SK-N-SH (cell line): ENCODE measurements at regions not wholly inside any gene's neighbourhood (a gene's known extent, or its start where the extent isn't known, plus 50 kb on each side); places are given as distances from the start of the nearest gene placed in this dataset.

Experiments
- CTCF ChIA-PET: fragments of 300-600, 350-600 bp; formaldehyde crosslinking; extraction: SDS; loops from one replicate; lab custom pipeline; 2021; lab: Yijun Ruan, JAX
- POLR2A ChIA-PET: fragments of 350-600 bp; sonication (Branson Sonifier 250); formaldehyde crosslinking; extraction: SDS; loops from one replicate; lab custom pipeline; 2020; ENCODE audit warnings: antibody characterized with exemption, inconsistent platforms; lab: Yijun Ruan, JAX
- DNase-seq: peaks from one replicate; pipeline ENCODE4 v3.0.0; 2012
- H2AFZ ChIP-seq: fragments of 200-600 bp; sonication (generic); 2 replicates; pipeline ENCODE4 v1.8.1; 2016; ENCODE audit warnings: antibody characterized with exemption, mild to moderate bottlenecking, low read depth
- H3F3A ChIP-seq: fragments of 200-600 bp; sonication (generic); replicated peaks from 2 replicates; pipeline ENCODE3; 2016; ENCODE audit warnings: antibody characterized with exemption, mild to moderate bottlenecking; ENCODE audit not compliant: insufficient read depth
- H3K27ac ChIP-seq, 2 experiments: fragments of 200-500 bp in 1 of 2; fragments of 200-600 bp in 1 of 2; sonication (Bioruptor generic) in 1 of 2; sonication (generic), shearing (Covaris generic) in 1 of 2; 2 replicates each; pipeline versions ENCODE4 v1.5.1 to v1.6.1; 2014 to 2016; ENCODE audit warnings: low read depth in 2 of 2, inconsistent platforms in 1 of 2, low read length in 1 of 2, mild to moderate bottlenecking in 1 of 2, mixed read lengths in 1 of 2
- H3K27me3 ChIP-seq: fragments of 200-600 bp; sonication (generic), shearing (Covaris generic); 2 replicates; pipeline ENCODE4 v1.6.1; 2016; ENCODE audit warnings: mixed run types; ENCODE audit not compliant: insufficient read depth
- H3K36me3 ChIP-seq, 2 experiments: fragments of 200-500 bp in 1 of 2; fragments of 200-600 bp in 1 of 2; sonication (Bioruptor generic) in 1 of 2; sonication (generic) in 1 of 2; replicated peaks in 1 of 2; 2 replicates each; pipeline versions ENCODE3 to v1.5.1; 2014 to 2016; ENCODE audit warnings: low read length in 1 of 2, mild to moderate bottlenecking in 1 of 2; ENCODE audit not compliant: insufficient read depth in 2 of 2, control insufficient read depth in 1 of 2
- H3K4me1 ChIP-seq, 2 experiments: fragments of 200-500 bp in 1 of 2; fragments of 200-600 bp in 1 of 2; sonication (Bioruptor generic) in 1 of 2; sonication (generic), shearing (Covaris generic) in 1 of 2; 2 replicates each; pipeline versions ENCODE4 v1.5.1 to v1.6.1; 2014 to 2016; ENCODE audit warnings: low read depth in 1 of 2, low read length in 1 of 2, mixed run types in 1 of 2; ENCODE audit not compliant: insufficient read depth in 2 of 2, control insufficient read depth in 1 of 2
- H3K4me2 ChIP-seq: fragments of 200-600 bp; sonication (generic), shearing (Covaris generic); 2 replicates; pipeline ENCODE4 v1.6.1; 2017; ENCODE audit warnings: mixed run types
- H3K4me3 ChIP-seq, 2 experiments: fragments of 200-500 bp in 1 of 2; fragments of 200-600 bp in 1 of 2; sonication (Bioruptor generic) in 1 of 2; sonication (generic), shearing (Covaris generic) in 1 of 2; 2 replicates each; pipeline versions ENCODE4 v1.5.1 to v1.8.1; 2014 to 2016; ENCODE audit warnings: low read depth in 2 of 2, inconsistent platforms in 1 of 2, low read length in 1 of 2, mild to moderate bottlenecking in 1 of 2, mixed read lengths in 1 of 2, moderate library complexity in 1 of 2
- H3K79me2 ChIP-seq: fragments of 200-600 bp; sonication (generic); 2 replicates; pipeline ENCODE4 v1.8.1; 2017; ENCODE audit warnings: mild to moderate bottlenecking; ENCODE audit not compliant: insufficient read depth
- H3K9ac ChIP-seq: fragments of 200-600 bp; sonication (generic); 2 replicates; pipeline ENCODE4 v1.6.1; 2017; ENCODE audit warnings: mixed run types
- H3K9me2 ChIP-seq: fragments of 200-600 bp; sonication (generic); 2 replicates; pipeline ENCODE4 v1.6.1; 2017; ENCODE audit warnings: mixed run types
- H3K9me3 ChIP-seq: fragments of 200-600 bp; sonication (generic); 2 replicates; pipeline ENCODE4 v1.6.1; 2017; ENCODE audit warnings: mixed run types, mild to moderate bottlenecking, moderate library complexity
- H4K20me1 ChIP-seq: fragments of 200-600 bp; sonication (generic); 2 replicates; pipeline ENCODE4 v1.6.1; 2017; ENCODE audit warnings: mild to moderate bottlenecking, mixed run types; ENCODE audit not compliant: insufficient read depth
- CHD2 ChIP-seq: fragments of 150-350 bp; IDR thresholded peaks from 2 replicates; pipeline ENCODE4 v1.6.1; 2018; ENCODE audit warnings: low read length; ENCODE audit not compliant: partially characterized antibody
- EP300 ChIP-seq, 2 experiments: IDR thresholded peaks; 2 replicates each; pipeline versions ENCODE4 v1.4.0 to v1.6.1; 2012; ENCODE audit warnings: borderline replicate concordance in 1 of 2, low read depth in 1 of 2, low read length in 1 of 2
- FOXJ3 ChIP-seq: sonication (generic); formaldehyde crosslinking; IDR thresholded peaks from 2 replicates; pipeline ENCODE4 v1.5.1; 2020; ENCODE audit warnings: mild to moderate bottlenecking, missing genetic modification reagents
- FOXM1 ChIP-seq: IDR thresholded peaks from 2 replicates; pipeline ENCODE4 v1.4.0; 2012; ENCODE audit warnings: low read depth, mild to moderate bottlenecking
- GABPA ChIP-seq: IDR thresholded peaks from 2 replicates; pipeline ENCODE4 v1.4.0; 2012; ENCODE audit warnings: low read depth, mild to moderate bottlenecking
- GATA2 ChIP-seq: sonication (generic); formaldehyde crosslinking; IDR thresholded peaks from 2 replicates; pipeline ENCODE4 v1.5.0; 2020; ENCODE audit warnings: mild to moderate bottlenecking, missing genetic modification reagents
- IRF3 ChIP-seq: fragments of 150-350 bp; IDR thresholded peaks from 2 replicates; pipeline ENCODE4 v1.6.1; 2016; ENCODE audit warnings: mild to moderate bottlenecking, low read depth, low read length
- MEF2A ChIP-seq: IDR thresholded peaks from 2 replicates; pipeline ENCODE4 v1.4.0; 2012; ENCODE audit warnings: low read depth, borderline replicate concordance
- MXI1 ChIP-seq: IDR thresholded peaks from 2 replicates; pipeline ENCODE4 v1.6.1; 2012; ENCODE audit warnings: mild to moderate bottlenecking, low read depth, low read length, improper control_type of control experiment
- NRF1 ChIP-seq: IDR thresholded peaks from 2 replicates; pipeline ENCODE4 v1.6.1; 2012; ENCODE audit warnings: low read depth, mild to moderate bottlenecking, low read length
- USF1 ChIP-seq: IDR thresholded peaks from 2 replicates; pipeline ENCODE4 v1.4.0; 2012; ENCODE audit warnings: low read depth, borderline replicate concordance
- WGBS: methylation state at CpG from one replicate; pipeline ENCODE4 v1.1.6; 2017; ENCODE audit warnings: low lambda C conversion rate; 5-methylcytosine and 5-hydroxymethylcytosine counted together
- TF ChIP-seq, protein P1 (sequence below): fragments of 200-600 bp; sonication (generic); IDR thresholded peaks from 2 replicates; pipeline ENCODE4 v1.6.1; 2017; ENCODE audit warnings: antibody characterized with exemption, mild to moderate bottlenecking, moderate library complexity

DNA sequence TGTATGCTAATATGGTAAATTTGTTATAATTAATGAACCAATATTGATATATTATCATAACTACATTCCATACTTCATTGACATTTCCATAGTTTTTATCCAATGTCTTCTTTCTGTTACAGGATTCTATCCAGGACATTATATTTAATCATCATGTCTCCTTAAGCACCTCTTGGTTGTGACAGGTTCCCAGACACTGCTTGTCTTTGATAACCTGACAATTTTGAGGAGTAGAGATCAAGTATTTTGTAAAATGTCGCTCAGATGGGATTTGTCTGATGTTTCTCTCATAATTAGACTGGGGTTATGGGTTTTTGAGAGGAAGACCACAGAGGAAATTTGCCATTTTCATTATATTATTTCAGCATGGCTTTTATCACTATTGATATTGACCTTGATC, 317.4 kb downstream of the PLOD2 start:
- Histone ChIP-seq H3K79me2 (no peaks in the 10 kb centered on the region), H3K27me3 (no peaks in the 10 kb centered on the region), H3K27ac (no peak overlapping the region), H3K9ac (no peak overlapping the region), H3F3A (no peaks in the 10 kb centered on the region), H4K20me1 (no peaks in the 10 kb centered on the region), H3K4me2 (no peak overlapping the region), H3K9me2 (no peaks in the 10 kb centered on the region), H2AFZ (no peak overlapping the region), H3K4me3 (no peak overlapping the region), H3K36me3 (no peaks in the 10 kb centered on the region), H3K4me1 (no peaks in the 10 kb centered on the region), H3K9me3 (no peaks in the 10 kb centered on the region)
- POLR2A ChIA-PET = no interaction called here
- no peak for DNase-seq
- CTCF ChIA-PET = no interaction called here
- WGBS = 4% methylated on average over 1 of the region's 1 CpG
- TF ChIP-seq EP300 (IDR thresholded peaks at IDR 0.05; ENCODE audit: borderline replicate concordance in 1 of 2, low read depth in 1 of 2, low read length in 1 of 2) = no peak

DNA sequence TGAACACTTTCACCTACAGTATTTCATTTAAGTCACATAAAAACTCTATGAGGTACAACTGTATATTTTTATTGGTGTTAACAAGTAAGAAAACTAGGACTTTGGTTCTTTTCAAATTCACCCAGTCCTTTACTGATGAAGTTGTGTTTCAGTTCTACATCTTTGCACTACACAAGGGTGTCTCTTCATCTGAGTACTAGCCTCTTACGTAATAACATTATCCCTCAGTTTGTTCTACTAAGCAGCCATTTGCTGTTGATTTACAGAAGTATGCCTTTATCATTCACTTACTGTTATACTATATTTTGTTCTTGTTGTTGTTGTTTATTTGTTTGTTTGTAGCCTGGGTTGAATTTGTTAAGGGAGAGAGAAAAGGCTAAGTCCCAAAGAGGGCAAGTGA, 311.9 kb downstream of the PLOD2 start:
- Histone ChIP-seq H3K4me1 (no peaks in the 10 kb centered on the region), H3K36me3 (no peaks in the 10 kb centered on the region), H3K79me2 (no peaks in the 10 kb centered on the region), H3K4me3 (no peak overlapping the region), H4K20me1 (no peaks in the 10 kb centered on the region), H3K27me3 (no peaks in the 10 kb centered on the region; the same call in 1 of the 2 replicates), H3K9ac (no peak overlapping the region), H3K4me2 (no peak overlapping the region), H3K9me3 (no peaks in the 10 kb centered on the region), H3K9me2 (no peaks in the 10 kb centered on the region), H3K27ac (no peak overlapping the region), H2AFZ (no peak overlapping the region), H3F3A (no peaks in the 10 kb centered on the region)
- WGBS = 16% methylated on average over 1 of the region's 1 CpG
- ChIA-PET POLR2A (no interaction called here), CTCF (no interaction called here)
- TF ChIP-seq, protein P1, sequence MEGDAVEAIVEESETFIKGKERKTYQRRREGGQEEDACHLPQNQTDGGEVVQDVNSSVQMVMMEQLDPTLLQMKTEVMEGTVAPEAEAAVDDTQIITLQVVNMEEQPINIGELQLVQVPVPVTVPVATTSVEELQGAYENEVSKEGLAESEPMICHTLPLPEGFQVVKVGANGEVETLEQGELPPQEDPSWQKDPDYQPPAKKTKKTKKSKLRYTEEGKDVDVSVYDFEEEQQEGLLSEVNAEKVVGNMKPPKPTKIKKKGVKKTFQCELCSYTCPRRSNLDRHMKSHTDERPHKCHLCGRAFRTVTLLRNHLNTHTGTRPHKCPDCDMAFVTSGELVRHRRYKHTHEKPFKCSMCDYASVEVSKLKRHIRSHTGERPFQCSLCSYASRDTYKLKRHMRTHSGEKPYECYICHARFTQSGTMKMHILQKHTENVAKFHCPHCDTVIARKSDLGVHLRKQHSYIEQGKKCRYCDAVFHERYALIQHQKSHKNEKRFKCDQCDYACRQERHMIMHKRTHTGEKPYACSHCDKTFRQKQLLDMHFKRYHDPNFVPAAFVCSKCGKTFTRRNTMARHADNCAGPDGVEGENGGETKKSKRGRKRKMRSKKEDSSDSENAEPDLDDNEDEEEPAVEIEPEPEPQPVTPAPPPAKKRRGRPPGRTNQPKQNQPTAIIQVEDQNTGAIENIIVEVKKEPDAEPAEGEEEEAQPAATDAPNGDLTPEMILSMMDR = no peak
- DNase-seq = no peak

DNA sequence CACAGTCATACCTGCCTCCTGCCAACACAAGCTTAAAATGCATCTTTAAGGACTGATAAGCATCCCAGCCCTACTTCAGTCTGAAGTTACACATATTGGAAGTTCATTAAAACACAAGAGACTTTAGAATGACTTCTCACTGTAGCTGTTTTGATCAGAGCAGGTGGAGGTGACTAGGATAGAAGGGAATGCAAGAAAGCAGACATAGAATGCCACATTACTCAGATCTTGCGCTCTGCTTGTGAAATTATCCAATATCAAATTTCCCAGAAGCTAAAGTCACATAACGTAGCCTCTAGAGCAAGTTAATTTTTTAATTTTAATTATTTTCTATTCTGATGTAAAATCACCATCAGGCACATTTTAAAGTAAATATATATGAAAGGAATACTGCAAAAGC, 306.5 kb downstream of the PLOD2 start:
- CTCF ChIA-PET = interaction anchor here (0.8 kb wide), 1 partner anchor 50 kb away, joined by 3 read pairs; no protein-coding TSS in a partner anchor
- no peak overlapping the region for H3K27ac ChIP-seq
- TF ChIP-seq NRF1 (no peak), FOXJ3 (CRISPR knock-in tag) (no peak), USF1 (no peak), GATA2 (CRISPR knock-in tag) (no peak), IRF3 (no peak), MXI1 (no peak), MEF2A (no peak), GABPA (no peak), CHD2 (no peak), FOXM1 (no peak), EP300 (IDR thresholded peaks at IDR 0.05; ENCODE audit: borderline replicate concordance in 1 of 2, low read depth in 1 of 2, low read length in 1 of 2) (no peak)
- H3K27me3 ChIP-seq = no peaks in the 10 kb centered on the region; the same call in 1 of the 2 replicates
- H3K4me2 ChIP-seq = no peak overlapping the region
- H3K4me3 ChIP-seq = no peak overlapping the region
- H3K9me3 ChIP-seq = no peaks in the 10 kb centered on the region
- H2AFZ ChIP-seq = no peak overlapping the region
- H4K20me1 ChIP-seq = no peaks in the 10 kb centered on the region
- H3K79me2 ChIP-seq = no peaks in the 10 kb centered on the region
- POLR2A ChIA-PET = no interaction called here
- 5% methylated on average over 2 of the region's 2 CpGs for WGBS
- H3K9ac ChIP-seq = no peak overlapping the region
- H3K36me3 ChIP-seq = no peaks in the 10 kb centered on the region
- no peaks in the 10 kb centered on the region for H3K4me1 ChIP-seq
- H3F3A ChIP-seq = no peaks in the 10 kb centered on the region
- no peaks in the 10 kb centered on the region; the same call in 1 of the 2 replicates for H3K9me2 ChIP-seq
- DNase-seq = no peak
